HFFc6 (cell line): ENCODE measurements at regions not wholly inside any gene's neighbourhood (a gene's known extent, or its start where the extent isn't known, plus 50 kb on each side); places are given as distances from the start of the nearest gene placed in this dataset.

ENCODE experiments used
- DNase-seq: peaks from one replicate; pipeline ENCODE4 v3.0.0-alpha.2; 2018
- H3K27ac Mint-ChIP-seq: 2 replicates; pipeline ENCODE4 v1.8.0; 2020; ENCODE audit warnings: mild to moderate bottlenecking, mixed read lengths
- H3K27me3 Mint-ChIP-seq: 2 replicates; pipeline ENCODE4 v1.8.0; 2021; ENCODE audit warnings: mild to moderate bottlenecking, moderate library complexity, mixed read lengths; ENCODE audit not compliant: insufficient read depth
- H3K36me3 Mint-ChIP-seq: 2 replicates; pipeline ENCODE4 v1.8.0; 2021; ENCODE audit warnings: low read depth, mixed read lengths
- H3K4me1 Mint-ChIP-seq: 2 replicates; pipeline ENCODE4 v1.8.0; 2020; ENCODE audit warnings: low read depth, mixed read lengths
- H3K4me3 Mint-ChIP-seq: 2 replicates; pipeline ENCODE4 v1.8.0; 2020; ENCODE audit warnings: mild to moderate bottlenecking, moderate library complexity, mixed read lengths
- H3K9me3 Mint-ChIP-seq: 2 replicates; pipeline ENCODE4 v1.8.0; 2020; ENCODE audit warnings: mild to moderate bottlenecking, mixed read lengths
- CTCF ChIP-seq: fragments of 200-600 bp; sonication (generic); IDR thresholded peaks from 2 replicates; pipeline ENCODE4 v1.5.0; 2021; ENCODE audit warnings: antibody characterized with exemption, mild to moderate bottlenecking

- no peak for TF ChIP-seq CTCF
- H3K27ac Mint-ChIP-seq: no peak overlapping the region
- no peak for DNase-seq
- peaks cover 79% of the 10 kb centered on the region for H3K9me3 Mint-ChIP-seq
- H3K4me1 Mint-ChIP-seq: no peaks in the 10 kb centered on the region
- H3K4me3 Mint-ChIP-seq: no peak overlapping the region
- H3K27me3 Mint-ChIP-seq: peaks cover 1% of the 10 kb centered on the region; the same call in 1 of the 2 replicates
- no peaks in the 10 kb centered on the region; the same call in 1 of the 2 replicates for H3K36me3 Mint-ChIP-seq
These were observed 126.0 kb upstream of the CADM1 start for GRCh38 chr11:115630214-115630613.

- TF ChIP-seq CTCF: no peak
- no peaks in the 10 kb centered on the region; the same call in 1 of the 2 replicates for H3K36me3 Mint-ChIP-seq
- H3K27me3 Mint-ChIP-seq: peaks cover 1% of the 10 kb centered on the region; the same call in 1 of the 2 replicates
- no peak overlapping the region for H3K4me3 Mint-ChIP-seq
- no peak for DNase-seq
- H3K27ac Mint-ChIP-seq: no peak overlapping the region
- H3K4me1 Mint-ChIP-seq: no peaks in the 10 kb centered on the region
- peaks cover 73% of the 10 kb centered on the region for H3K9me3 Mint-ChIP-seq
These were observed 125.3 kb upstream of the CADM1 start for GRCh38 chr11:115629456-115630015.

- Mint-ChIP-seq H3K36me3 (no peaks in the 10 kb centered on the region; the same call in 1 of the 2 replicates), H3K4me3 (no peak overlapping the region), H3K9me3 (peaks cover 63% of the 10 kb centered on the region), H3K4me1 (no peaks in the 10 kb centered on the region), H3K27me3 (peaks cover 1% of the 10 kb centered on the region; the same call in 1 of the 2 replicates), H3K27ac (no peak overlapping the region)
- DNase-seq: no peak
- no peak for TF ChIP-seq CTCF
These were observed 123.6 kb upstream of the CADM1 start for GRCh38 chr11:115627666-115628460.

GRCh38 chr11:115627071-115627470 is 122.9 kb upstream of the CADM1 start:
- peaks cover 67% of the 10 kb centered on the region for H3K9me3 Mint-ChIP-seq

GRCh38 chr11:115626414-115626813 is 122.2 kb upstream of the CADM1 start:
- H3K4me1 Mint-ChIP-seq: no peaks in the 10 kb centered on the region
- peaks cover 3% of the 10 kb centered on the region for H3K27me3 Mint-ChIP-seq
- TF ChIP-seq CTCF: no peak
- H3K36me3 Mint-ChIP-seq: no peaks in the 10 kb centered on the region
- no peak for DNase-seq
- H3K9me3 Mint-ChIP-seq: peaks cover 64% of the 10 kb centered on the region
- no peak overlapping the region for H3K27ac Mint-ChIP-seq
- no peak overlapping the region for H3K4me3 Mint-ChIP-seq

More at GRCh38 chr11:115627071-115627470, 122.9 kb upstream of the CADM1 start:
- peaks cover 3% of the 10 kb centered on the region for H3K27me3 Mint-ChIP-seq
- DNase-seq: no peak
- H3K27ac Mint-ChIP-seq: no peak overlapping the region
- TF ChIP-seq CTCF: no peak
- no peak overlapping the region for H3K4me3 Mint-ChIP-seq
- no peaks in the 10 kb centered on the region for H3K4me1 Mint-ChIP-seq
- no peaks in the 10 kb centered on the region; the same call in 1 of the 2 replicates for H3K36me3 Mint-ChIP-seq
